ENCODE measurements at regions not wholly inside any gene's neighbourhood (a gene's known extent, or its start where the extent isn't known, plus 50 kb on each side); places are given as distances from the start of the nearest gene placed in this dataset.

DNA sequence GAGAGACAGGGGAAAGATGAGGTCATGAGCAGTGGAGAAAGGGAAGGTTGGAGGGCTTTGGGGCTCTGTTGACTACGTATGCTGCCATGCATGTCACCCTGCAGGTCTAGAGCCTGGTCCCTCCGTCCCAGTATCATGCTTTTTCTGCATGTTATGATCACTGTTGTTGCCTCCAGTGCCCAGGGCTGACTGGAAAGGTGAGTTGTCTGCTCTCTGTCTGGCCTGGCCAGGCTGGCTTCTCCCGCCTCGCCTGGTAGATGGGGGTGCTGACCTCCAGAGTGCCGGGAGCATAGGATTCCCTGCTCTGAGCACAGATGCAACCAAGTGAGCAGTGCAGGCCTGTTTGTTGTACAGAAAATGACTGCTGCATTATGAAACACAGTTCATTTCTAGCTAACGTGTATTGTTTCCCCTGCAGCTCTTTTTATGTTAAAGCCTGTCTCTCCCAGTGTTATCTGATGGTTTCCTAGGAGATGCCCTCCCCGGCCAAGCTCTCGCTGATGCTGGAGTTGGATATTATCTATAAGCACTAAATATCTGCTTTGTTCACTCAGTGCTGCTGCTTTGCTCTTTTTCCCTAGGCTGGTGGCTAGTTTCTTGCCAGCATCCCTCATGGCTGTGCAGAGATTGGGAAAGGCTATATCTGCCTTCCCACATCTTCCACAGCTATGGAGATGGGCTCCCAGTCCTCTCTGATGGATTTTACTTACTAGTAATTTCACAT lies 158.2 kb downstream of the TDRD15 start:
- DNase-seq (ENCODE audit: low spot score) = no peak

- no peak for DNase-seq (ENCODE audit: low spot score)
These were observed 158.7 kb downstream of the TDRD15 start for GRCh38 chr2:21282515-21282898.

DNA sequence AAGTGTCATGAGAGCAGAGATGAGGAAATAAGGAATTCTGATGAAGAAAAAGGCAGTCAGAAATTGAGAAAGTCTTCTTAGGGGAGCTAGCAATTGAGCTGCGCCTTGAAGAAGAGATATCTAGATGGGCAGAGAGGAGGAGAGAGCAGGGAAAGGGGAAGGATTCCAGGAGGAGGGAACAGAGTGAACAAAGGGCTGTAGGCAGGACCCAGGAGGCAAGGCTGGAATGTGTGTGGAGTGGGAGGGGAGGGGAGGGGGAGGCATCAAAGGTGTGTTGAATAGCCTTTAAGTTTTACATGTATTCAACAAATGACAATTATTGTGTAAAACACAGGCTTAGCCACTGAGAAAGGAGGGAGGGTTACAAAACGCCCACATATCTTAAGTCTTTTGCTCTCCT lies 164.5 kb downstream of the TDRD15 start:
- DNase-seq (ENCODE audit: low spot score) = no peak

DNA sequence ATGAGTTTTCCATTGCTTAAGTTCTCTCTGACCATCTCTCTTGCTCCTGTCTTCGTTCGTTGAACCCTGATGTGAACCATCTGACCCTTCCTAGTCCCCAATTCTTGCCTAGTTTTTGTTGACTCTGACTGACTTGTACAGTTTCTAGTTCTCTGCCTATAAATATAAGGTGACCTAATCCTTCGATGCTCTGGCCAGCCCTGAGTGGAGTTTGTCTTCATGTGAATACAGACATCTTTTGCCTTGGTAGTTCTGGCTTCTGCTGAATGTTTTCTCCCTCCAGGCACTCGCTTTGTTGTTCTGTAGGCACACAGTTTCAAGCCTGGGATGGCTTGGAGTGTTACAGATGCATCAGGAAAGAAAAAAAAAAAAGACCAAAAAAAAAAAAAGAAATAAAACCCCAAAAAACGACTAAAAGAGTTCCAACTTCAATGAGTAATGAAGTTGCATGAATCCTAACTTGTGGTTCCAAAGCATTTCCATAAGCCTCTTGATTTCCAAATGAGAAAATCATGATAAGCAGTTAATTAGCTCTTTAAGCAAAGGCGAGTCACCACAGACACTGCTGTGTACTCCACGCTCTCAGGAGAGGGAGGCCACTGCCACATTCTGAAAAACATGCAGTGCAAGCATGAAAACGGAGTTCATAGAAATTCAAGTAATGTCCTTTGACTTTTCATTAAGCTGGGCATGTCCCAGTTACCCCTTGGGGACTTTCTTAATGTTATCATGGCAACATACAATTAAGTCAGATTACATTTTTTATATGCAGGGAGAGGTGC lies 165.2 kb downstream of the TDRD15 start:
- DNase-seq (ENCODE audit: low spot score) = no peak

DNA sequence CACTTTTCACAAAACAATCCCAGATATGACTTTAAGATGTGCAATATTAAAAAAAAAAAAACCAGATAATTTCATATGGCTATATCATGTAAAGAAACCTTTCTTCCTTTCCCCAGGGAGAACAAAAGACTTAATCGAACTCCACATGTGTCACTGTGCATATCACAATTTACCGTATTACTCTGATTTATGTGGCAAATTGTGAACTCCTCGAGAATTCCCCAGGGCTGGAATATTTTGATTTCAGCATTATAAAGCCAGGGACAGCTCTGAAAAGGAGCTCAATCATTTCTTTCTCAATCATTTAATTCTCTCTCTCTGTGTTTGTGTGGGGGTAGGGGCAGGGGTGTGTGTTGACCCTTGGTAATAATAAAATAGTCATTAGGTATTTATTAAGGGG lies 165.8 kb downstream of the TDRD15 start:
- no peak for DNase-seq (ENCODE audit: low spot score)

- no peak for DNase-seq (ENCODE audit: low spot score)
These were observed 166.2 kb downstream of the TDRD15 start for GRCh38 chr2:21289989-21290388.

GRCh38 chr2:21291426-21291825 lies 167.7 kb downstream of the TDRD15 start:
- DNase-seq (ENCODE audit: low spot score) = no peak

DNA sequence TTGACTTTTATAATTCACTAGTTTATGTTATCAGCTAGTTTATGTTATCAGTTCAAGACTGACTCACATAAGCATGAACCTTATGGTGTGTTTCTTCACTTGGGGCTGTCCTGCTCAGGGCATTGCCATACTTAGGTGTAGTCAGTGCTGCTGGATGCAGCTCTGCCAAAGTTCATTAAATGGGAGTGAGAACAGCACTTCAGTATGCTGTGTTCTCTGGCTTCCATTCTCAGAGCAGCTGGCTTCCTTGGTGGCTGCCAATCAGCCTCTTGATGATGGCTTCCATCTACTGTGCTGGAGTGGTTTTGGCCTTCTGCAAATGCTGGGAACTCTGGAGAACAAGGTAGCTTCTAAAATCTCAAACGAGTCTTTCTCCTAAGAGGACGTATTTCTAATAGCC lies 170.7 kb downstream of the TDRD15 start:
- DNase-seq (ENCODE audit: low spot score) = no peak

GRCh38 chr2:21299411-21299810 lies 175.6 kb downstream of the TDRD15 start:
- DNase-seq (ENCODE audit: low spot score) = no peak

- no peak for DNase-seq (ENCODE audit: low spot score)
These were observed 178.2 kb downstream of the TDRD15 start for GRCh38 chr2:21301871-21302455.

DNA sequence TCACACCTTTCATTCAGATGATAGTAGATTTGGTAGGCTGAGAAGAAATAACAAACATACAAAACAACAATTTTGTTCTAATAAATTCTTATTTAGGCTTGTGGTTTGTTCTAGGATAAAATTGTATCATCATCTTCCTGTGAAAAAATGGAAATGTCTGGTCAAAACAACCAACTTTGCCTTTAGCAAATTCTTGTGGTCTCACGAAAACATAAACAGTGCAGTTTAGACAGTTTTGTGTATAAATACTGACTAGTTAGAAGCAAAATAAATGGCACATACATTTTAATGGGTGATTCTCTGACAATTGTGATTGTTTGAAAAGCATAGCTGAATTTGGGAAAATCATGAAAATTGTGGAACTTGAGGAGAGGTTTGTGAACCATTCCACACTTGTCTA lies 180.1 kb downstream of the TDRD15 start:
- no peak for DNase-seq (ENCODE audit: low spot score)

- DNase-seq (ENCODE audit: low spot score) = no peak
These were observed 181.8 kb downstream of the TDRD15 start for GRCh38 chr2:21305581-21305980.

DNA sequence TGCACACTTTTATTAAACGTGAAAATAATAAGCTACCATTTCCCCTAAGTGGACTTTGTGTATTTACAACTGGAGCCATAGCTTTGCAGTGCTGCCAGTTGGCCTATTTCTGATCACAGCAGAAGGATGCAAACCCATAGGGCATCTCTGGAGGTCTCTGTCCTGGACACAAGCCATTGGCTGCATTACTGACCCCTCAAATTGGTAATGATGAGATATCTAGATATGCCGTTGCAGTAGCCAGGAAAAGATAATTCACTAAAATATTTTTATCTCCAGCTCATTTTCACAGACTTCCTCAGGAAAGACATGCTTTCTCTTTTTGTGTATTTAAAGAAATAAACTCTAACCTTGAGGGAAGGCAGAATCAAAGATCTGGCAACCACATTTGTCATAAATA lies 182.5 kb downstream of the TDRD15 start:
- no peak for DNase-seq (ENCODE audit: low spot score)

GRCh38 chr2:21307037-21307436 lies 183.3 kb downstream of the TDRD15 start:
- no peak for DNase-seq (ENCODE audit: low spot score)

- DNase-seq (ENCODE audit: low spot score) = no peak
These were observed 186.7 kb downstream of the TDRD15 start for GRCh38 chr2:21310493-21310892.

- no peak for DNase-seq (ENCODE audit: low spot score)
These were observed 190.6 kb downstream of the TDRD15 start for GRCh38 chr2:21314322-21314835.

- no peak for DNase-seq (ENCODE audit: low spot score)
These were observed 193.4 kb downstream of the TDRD15 start for GRCh38 chr2:21317131-21317530.

DNA sequence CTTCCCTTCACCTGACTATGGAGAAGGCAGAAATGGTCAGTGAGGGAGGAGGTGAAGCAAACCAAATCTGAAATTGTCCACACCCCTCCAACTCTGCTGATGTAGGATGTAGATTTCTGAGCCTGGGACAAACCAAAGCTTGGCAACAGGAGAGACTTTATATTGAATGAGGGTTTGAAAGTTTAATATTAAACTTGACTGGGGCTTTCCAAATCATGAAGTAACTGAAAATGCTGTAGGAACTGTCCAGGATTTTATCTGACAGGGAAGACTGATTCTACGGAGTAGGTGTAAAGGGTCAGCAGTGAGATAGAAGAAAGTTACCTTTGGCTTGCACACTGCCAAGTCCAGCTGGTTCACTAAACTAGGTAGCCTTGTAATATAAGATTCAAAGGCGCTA lies 194.5 kb downstream of the TDRD15 start:
- DNase-seq (ENCODE audit: low spot score) = no peak

GRCh38 chr2:21326152-21326551 lies 202.4 kb downstream of the TDRD15 start:
- DNase-seq (ENCODE audit: low spot score) = no peak

GRCh38 chr2:21328177-21328576 lies 204.4 kb downstream of the TDRD15 start:
- DNase-seq (ENCODE audit: low spot score) = no peak

GRCh38 chr2:21330786-21331391 lies 207.1 kb downstream of the TDRD15 start:
- no peak for DNase-seq (ENCODE audit: low spot score)

DNA sequence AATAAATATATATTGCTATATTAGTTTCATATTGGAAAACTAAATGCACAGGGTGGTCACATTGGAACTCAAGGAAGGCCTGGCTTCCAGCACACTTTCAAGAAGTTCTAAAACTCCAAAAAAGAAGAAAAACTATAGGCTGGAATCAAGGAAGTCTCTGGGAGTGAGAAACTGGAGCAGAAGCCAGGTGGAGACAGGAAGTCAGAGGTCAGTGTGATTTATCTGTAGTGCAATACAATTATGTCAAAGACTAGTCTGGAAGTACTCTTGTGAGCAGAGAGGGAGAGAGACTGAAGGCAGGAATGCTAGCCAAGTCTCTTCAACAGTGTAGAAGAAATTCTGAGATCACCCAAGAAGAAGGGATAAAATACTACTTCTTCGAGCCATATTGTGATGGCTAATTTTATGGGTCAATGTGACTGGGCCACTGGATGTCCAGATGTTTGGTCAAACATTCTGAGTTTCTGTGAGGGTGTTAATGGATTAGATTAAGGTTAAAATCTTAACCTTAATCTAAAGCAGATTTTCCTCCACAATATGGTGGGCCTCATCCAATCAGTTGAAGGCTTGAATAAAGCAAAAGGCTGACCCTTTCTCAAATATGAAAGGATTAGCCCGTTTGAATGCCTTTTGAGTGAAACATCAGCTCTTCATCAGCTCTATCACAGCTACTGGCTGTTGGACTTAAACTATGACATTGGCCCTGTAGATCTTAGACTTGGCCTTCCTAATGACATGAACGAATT lies 208.0 kb downstream of the TDRD15 start:
- no peak for DNase-seq (ENCODE audit: low spot score)

All from CD4-positive, alpha-beta T cell treated with Interleukin-6 at 100 ng/mL for 8 hours (primary cell).